GM19023 (cell line): ENCODE measurements at regions not wholly inside any gene's neighbourhood (a gene's known extent, or its start where the extent isn't known, plus 50 kb on each side); places are given as distances from the start of the nearest gene placed in this dataset.

Source experiments
- ATAC-seq: cut with Tn5 transposase; IDR thresholded peaks from one replicate; pipeline ENCODE4 v1.9.1; 2021; ENCODE audit warnings: mild to moderate bottlenecking, moderate library complexity; ENCODE audit not compliant: unreplicated experiment

- no peak for ATAC-seq
Observed at GRCh38 chr9:91039125-91039834, 237.7 kb downstream of the SYK start.

- no peak for ATAC-seq
Observed at GRCh38 chr9:91039835-91040140, 238.2 kb downstream of the SYK start.

DNA sequence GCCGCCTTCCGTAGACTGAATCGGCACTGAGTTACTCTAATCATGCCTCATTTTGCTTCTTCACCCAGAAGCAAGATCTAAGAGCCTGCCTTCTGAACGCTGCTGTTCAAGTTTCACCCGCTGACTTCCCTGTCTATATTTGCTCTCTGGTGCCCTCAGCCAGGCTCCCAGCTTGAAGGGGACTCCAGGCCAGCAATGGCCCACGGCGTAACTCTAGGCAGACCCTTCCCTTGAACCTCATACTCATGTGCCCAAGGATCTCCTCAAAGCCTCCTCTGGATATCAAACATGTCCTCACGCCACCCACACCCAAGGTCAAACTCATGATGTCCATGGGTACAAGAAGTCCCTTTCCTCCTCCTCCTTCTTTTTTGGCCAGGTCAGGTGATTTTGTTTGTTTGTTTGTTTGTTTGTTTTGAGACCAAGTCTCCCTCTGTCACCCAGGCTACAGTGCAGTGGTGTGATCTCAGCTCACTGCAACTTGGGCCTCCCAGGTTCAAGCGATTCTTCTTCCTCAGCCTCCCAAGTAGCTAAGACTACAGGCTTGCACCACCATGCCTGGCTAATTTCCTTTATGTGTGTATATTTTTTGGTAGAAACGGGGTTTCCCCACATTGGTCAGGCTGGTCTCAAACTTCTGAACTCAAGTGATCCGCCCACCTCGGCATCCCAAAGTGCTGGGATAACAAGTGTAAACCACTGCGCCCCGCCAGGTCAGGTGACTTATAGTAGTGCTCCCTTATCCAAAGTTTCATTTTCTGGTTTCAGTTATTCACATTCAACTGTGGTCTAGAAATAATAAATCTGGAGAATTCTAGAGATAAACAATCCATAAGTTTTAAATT lies 239.0 kb downstream of the SYK start:
- ATAC-seq, result no peak

DNA sequence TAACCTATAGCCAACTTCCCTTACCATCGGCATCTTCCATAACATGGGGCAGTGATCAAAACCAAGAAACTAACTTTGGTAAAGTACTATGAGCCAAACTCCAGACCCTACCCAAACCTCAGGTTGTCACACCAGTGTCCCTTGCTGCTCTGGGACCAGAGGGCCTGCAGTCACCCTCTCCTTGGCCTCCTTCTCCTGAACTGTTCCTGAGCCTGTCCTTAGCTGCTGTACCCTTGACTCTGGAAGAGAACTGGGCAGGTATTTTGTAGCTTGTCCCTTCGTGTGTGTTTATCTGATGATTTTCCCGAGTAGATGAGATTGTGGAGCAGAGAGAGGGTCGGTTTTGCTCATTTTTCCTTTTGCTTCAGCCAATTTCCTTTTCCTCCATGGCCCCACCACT lies 240.4 kb downstream of the SYK start:
- no peak for ATAC-seq

DNA sequence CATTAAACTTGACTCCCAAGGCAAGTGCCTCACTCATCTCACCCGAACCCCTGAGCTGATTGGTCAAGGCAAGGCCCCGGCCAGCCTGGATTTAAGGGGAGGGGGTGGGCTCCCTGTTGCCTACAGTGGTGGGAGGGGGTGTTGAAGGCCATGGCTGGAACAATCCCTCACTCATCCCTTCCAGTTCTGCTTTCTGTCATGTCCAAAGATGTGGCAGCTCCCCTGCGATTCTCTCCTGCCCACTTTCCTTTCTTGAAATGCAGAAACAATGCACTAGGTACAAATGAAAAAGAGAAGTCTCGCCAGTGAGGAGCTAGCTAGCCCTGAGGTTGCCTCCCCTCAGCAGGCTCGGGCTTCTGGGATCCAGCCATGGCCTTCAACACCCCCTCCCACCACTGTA lies 240.9 kb downstream of the SYK start:
- ATAC-seq, result no peak

DNA sequence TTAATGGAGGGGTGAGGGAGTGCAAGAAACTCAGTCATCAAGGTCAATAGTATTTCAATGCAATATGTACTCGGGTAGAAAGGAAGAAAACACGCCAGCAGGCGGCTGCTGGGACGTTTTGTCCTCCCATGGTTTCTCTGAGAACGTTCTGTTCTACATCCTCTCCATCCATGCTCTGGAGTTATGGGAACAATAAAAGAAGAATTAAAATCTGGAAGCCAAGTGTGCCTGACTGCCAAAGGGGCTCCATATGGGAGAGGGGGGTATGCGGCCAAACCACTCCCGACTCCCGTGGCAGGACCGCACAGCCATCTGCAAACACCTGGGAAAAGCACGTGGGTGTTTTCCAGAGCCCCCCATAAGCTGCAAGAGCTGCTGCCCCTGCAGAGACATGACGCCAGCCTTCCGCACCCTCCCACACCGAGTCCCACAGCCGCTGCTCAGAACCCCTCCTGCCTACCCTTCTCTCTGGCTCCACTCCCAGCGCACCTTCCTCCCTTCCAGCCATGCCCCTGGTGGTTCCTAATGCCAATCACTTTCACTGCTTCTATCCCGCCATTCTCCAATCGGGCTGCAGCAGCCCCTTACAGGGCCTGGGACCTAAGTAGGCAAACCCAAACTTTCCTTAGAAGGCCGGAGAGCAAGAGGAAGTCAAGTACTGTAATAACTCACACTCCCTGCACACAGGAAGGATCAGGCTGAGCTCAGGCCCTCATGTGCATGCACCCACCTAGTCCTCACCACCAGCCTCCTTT lies 241.6 kb downstream of the SYK start:
- no peak for ATAC-seq

GRCh38 chr9:91043811-91044175 lies 242.2 kb downstream of the SYK start:
- no peak for ATAC-seq

DNA sequence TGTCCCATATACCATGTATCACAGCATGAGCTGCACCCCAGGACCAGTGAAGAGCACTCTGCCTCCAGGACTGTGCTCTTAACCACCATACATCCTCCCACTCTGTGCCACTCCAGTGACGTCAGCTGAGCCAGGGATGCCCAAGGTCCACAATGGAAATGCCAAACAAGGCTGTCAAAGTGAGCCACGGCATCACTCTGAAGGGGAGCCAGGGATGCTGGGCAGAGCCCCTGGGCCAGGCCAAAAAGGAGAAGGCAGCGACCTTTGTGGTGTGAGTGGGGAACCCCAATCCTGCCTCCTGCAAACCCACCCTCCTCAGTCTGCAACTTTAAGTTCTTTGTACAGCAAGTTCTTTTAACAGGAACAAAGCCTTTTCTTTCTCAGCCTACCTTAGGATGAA lies 242.7 kb downstream of the SYK start:
- no peak for ATAC-seq

DNA sequence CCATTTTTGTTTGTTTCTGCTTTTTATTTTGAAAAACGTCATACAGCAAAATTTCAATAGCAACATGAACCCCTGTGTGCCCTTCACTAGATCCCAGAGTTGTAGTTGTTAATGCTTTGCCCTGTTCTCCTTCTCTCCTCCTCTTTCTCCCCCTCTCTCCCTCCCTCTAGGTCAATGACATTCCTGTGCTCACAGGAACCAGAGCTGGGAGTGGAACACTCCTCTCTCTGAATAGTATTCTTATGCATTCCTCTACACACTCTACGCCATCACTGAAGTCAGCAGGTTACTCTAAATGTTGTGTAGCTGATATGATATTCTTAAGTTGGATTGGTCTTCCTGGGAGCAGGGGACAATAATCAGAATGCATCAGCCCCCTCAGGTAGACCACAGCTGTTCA lies 243.4 kb downstream of the SYK start:
- no peak for ATAC-seq

DNA sequence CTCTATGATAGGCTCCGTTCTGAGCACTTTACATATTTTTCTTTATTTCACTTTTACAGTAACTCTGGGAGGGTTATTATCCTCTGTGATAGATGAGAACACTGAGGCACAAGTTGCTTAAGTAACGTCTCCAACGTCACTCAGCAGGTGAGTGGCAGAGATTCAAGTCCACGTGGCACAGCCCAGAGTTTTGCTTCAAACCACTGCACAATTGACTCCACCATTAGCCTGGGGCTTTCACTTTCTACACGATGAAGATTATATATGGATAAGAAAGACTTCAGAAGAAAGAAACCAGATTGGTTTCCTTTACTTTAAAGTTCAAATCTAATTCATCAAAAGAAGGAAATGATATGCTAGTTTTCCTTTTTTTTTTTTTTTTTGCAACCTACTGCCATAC lies 245.9 kb downstream of the SYK start:
- ATAC-seq, result no peak

- ATAC-seq, result no peak
Observed at GRCh38 chr9:91047993-91048607, 246.5 kb downstream of the SYK start.

- no peak for ATAC-seq
Observed at GRCh38 chr9:91048749-91049148, 247.1 kb downstream of the SYK start.

DNA sequence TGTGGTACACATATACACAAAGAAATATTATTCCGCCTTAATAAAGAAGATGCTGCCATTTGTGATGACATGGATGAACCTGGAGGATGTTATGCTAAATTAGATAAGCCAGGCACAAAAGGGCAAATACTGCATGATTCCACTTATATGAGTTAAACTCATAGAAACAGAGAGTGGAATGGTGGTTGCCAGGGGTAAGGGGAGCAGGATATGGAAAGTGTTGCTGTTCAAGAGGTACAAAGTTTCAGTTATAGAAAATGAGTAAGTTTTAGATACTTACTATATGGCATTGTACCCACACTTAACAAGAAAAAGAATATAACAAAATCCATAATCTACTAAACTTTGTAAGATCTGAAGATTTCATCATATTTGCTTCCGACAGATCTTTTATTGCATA lies 252.2 kb downstream of the SYK start:
- no peak for ATAC-seq

DNA sequence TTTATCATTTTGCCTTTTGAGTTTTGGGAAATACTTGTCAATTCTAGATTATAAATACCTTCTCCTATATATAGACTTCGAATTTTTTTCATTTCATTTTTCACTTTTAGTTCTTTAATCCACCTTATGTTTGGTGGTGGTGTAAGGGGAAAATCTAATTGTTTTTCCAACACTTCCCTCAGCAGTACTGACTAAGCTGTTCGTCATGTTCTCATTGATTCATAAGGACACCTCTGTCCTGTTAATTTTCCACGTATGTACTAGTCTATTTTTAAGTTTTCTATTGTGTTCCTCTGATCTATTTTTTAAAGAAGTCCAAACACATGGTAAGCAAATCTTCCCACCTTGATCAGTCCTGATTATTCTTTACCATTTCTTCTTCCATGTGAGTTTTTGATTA lies 254.2 kb downstream of the SYK start:
- no peak for ATAC-seq

GRCh38 chr9:91056486-91056885 lies 254.9 kb downstream of the SYK start:
- ATAC-seq, result no peak

DNA sequence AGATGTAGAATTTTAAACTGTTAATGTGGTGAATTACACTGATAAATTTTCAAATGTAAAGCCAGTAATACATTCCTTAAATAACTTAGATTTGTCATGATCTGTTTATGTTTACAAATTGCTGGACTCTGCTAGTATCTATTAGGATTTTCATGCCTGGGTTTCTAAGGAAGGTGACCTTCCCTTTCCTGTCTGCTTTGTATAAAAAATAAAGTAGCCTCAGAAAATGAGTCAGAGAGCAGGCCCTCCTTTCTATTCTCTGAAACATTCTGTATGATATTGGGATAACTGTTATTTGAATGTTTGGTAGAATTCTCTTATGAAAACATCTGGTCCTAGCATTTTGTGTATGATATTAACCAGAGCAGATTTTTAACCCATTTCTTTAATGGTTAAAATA lies 255.3 kb downstream of the SYK start:
- ATAC-seq, result no peak

- no peak for ATAC-seq
Observed at GRCh38 chr9:91059713-91060112, 258.1 kb downstream of the SYK start.

GRCh38 chr9:91060520-91061343 lies 259.1 kb downstream of the SYK start:
- no peak for ATAC-seq

GRCh38 chr9:91061506-91061905 lies 259.9 kb downstream of the SYK start:
- ATAC-seq, result no peak

GRCh38 chr9:91062281-91062680 lies 260.7 kb downstream of the SYK start:
- ATAC-seq, result no peak

- no peak for ATAC-seq
Observed at GRCh38 chr9:91063471-91063870, 261.9 kb downstream of the SYK start.
